Fibroblast of lung (primary cell): ENCODE measurements at regions not wholly inside any gene's neighbourhood (a gene's known extent, or its start where the extent isn't known, plus 50 kb on each side); places are given as distances from the start of the nearest gene placed in this dataset.
A peak's percentile ranks its signal among the peaks of the same experiment; 100 is the strongest.

Experiments used
- DNase-seq, 2 donors: peaks; one replicate each; pipeline versions ENCODE4 v3.0.0 to v3.0.0-alpha.2; 2010; ENCODE audit warnings: low read depth in 2 of 2
- H2AFZ ChIP-seq: 2 replicates; pipeline ENCODE4 v1.5.1; 2012; ENCODE audit warnings: low read length, control low read depth, inconsistent platforms
- H3K27ac ChIP-seq: 2 replicates; pipeline ENCODE4 v1.5.1; 2011; ENCODE audit warnings: low read length, control low read depth; ENCODE audit not compliant: insufficient read depth
- H3K27me3 ChIP-seq: 2 replicates; pipeline ENCODE4 v1.5.1; 2011; ENCODE audit warnings: mild to moderate bottlenecking, low read length; ENCODE audit not compliant: control insufficient read depth, insufficient read depth
- H3K36me3 ChIP-seq: 2 replicates; pipeline ENCODE4 v1.5.1; 2011; ENCODE audit warnings: low read length; ENCODE audit not compliant: control insufficient read depth, insufficient read depth
- H3K4me1 ChIP-seq: 2 replicates; pipeline ENCODE4 v1.5.1; 2011; ENCODE audit warnings: low read length; ENCODE audit not compliant: control insufficient read depth, insufficient read depth; ENCODE audit errors: extremely low read depth
- H3K4me2 ChIP-seq: 2 replicates; pipeline ENCODE4 v1.5.1; 2011; ENCODE audit warnings: low read length, control low read depth; ENCODE audit not compliant: insufficient read depth; ENCODE audit errors: extremely low read depth
- H3K4me3 ChIP-seq, 4 experiments: fragments of 200-600 bp in 1 of 4; sonication (generic) in 1 of 4; replicated peaks in 1 of 4; 2 replicates each; pipeline ENCODE4 v1.5.1; 2011 to 2016; ENCODE audit warnings: low read length in 4 of 4, low read depth in 3 of 4, mild to moderate bottlenecking in 3 of 4, control low read depth in 2 of 4, inconsistent platforms in 1 of 4, mixed read lengths in 1 of 4; ENCODE audit not compliant: insufficient read depth in 1 of 4; ENCODE audit errors: control extremely low read depth in 1 of 4
- H3K79me2 ChIP-seq: 2 replicates; pipeline ENCODE4 v1.5.1; 2012; ENCODE audit warnings: mild to moderate bottlenecking, low read length, inconsistent platforms; ENCODE audit not compliant: control insufficient read depth, insufficient read depth
- H3K9ac ChIP-seq: 2 replicates; pipeline ENCODE4 v1.5.1; 2011; ENCODE audit warnings: mild to moderate bottlenecking, low read length, control low read depth; ENCODE audit not compliant: insufficient read depth
- H3K9me3 ChIP-seq: 2 replicates; pipeline ENCODE4 v1.5.1; 2012; ENCODE audit warnings: low read depth, low read length; ENCODE audit not compliant: control insufficient read depth, insufficient read depth
- H4K20me1 ChIP-seq: 2 replicates; pipeline ENCODE4 v1.5.1; 2011; ENCODE audit warnings: low read length; ENCODE audit not compliant: control insufficient read depth, insufficient read depth; ENCODE audit errors: extremely low read depth
- EZH2 ChIP-seq: IDR thresholded peaks from 2 replicates; pipeline ENCODE4 v1.5.1; 2012; ENCODE audit warnings: low read length, control low read depth, mild to moderate bottlenecking; ENCODE audit errors: missing control alignments
- TF ChIP-seq, protein P1 (sequence below), 2 donors: IDR thresholded peaks in 1 of 2; conservative IDR thresholded peaks in 1 of 2; 1 replicate in 1 of 2; 2 replicates in 1 of 2; pipeline ENCODE4 v1.5.1; 2011 to 2012; ENCODE audit warnings: low read length in 2 of 2, control low read depth in 1 of 2, inconsistent platforms in 1 of 2, low read depth in 1 of 2, mild to moderate bottlenecking in 1 of 2

- Histone ChIP-seq H2AFZ (no peak overlapping the region), H3K9ac (no peak overlapping the region), H3K27ac (no peak overlapping the region), H3K4me2 (no peak overlapping the region), H3K4me1 (no peaks in the 10 kb centered on the region), H3K79me2 (no peaks in the 10 kb centered on the region), H3K4me3 (no peak overlapping the region), H3K36me3 (no peaks in the 10 kb centered on the region), H3K9me3 (no peaks in the 10 kb centered on the region), H3K27me3 (no peaks in the 10 kb centered on the region), H4K20me1 (no peaks in the 10 kb centered on the region)
- TF ChIP-seq, protein P1, sequence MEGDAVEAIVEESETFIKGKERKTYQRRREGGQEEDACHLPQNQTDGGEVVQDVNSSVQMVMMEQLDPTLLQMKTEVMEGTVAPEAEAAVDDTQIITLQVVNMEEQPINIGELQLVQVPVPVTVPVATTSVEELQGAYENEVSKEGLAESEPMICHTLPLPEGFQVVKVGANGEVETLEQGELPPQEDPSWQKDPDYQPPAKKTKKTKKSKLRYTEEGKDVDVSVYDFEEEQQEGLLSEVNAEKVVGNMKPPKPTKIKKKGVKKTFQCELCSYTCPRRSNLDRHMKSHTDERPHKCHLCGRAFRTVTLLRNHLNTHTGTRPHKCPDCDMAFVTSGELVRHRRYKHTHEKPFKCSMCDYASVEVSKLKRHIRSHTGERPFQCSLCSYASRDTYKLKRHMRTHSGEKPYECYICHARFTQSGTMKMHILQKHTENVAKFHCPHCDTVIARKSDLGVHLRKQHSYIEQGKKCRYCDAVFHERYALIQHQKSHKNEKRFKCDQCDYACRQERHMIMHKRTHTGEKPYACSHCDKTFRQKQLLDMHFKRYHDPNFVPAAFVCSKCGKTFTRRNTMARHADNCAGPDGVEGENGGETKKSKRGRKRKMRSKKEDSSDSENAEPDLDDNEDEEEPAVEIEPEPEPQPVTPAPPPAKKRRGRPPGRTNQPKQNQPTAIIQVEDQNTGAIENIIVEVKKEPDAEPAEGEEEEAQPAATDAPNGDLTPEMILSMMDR (conservative IDR thresholded peaks at IDR 0.05 in 1 of 2, IDR thresholded peaks at IDR 0.05 in 1 of 2; ENCODE audit: low read depth in 1 of 2, low read length in 2 of 2): no peak
- TF ChIP-seq EZH2: no peak
- no peak for DNase-seq
Measured at GRCh38 chr10:83960125-83960524, 179.2 kb upstream of the GHITM start.

DNA sequence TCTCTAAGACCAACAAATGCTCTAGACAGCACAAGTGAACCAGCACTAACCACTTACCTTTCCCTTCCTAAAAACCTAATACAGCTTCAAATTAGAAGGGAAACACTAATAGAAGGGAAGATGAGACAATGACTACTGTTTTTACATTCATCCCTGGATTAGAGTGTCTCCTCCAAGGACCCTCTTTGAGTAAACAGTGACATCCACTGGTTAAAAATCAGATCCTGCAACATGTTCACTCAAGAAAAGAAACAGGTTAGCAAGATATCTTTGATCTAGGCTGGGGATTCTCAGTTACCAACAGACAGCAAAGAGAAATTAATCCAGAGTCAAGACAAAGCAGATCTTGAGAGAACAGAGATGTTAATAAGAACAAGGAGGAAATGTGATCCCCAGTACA is 177.7 kb upstream of the GHITM start:
- Histone ChIP-seq H3K4me2 (no peak overlapping the region), H3K36me3 (no peaks in the 10 kb centered on the region), H3K27me3 (no peaks in the 10 kb centered on the region), H3K4me1 (no peaks in the 10 kb centered on the region), H2AFZ (no peak overlapping the region), H3K79me2 (no peaks in the 10 kb centered on the region), H3K9ac (no peak overlapping the region), H3K9me3 (no peaks in the 10 kb centered on the region), H3K27ac (no peak overlapping the region), H4K20me1 (no peaks in the 10 kb centered on the region), H3K4me3 (no peak overlapping the region)
- peak in 1 of 2 donors; percentile 3 for DNase-seq
- TF ChIP-seq EZH2: no peak
- TF ChIP-seq, protein P1 (conservative IDR thresholded peaks at IDR 0.05 in 1 of 2, IDR thresholded peaks at IDR 0.05 in 1 of 2; ENCODE audit: low read depth in 1 of 2, low read length in 2 of 2): no peak

GRCh38 chr10:83963446-83963845 is 175.9 kb upstream of the GHITM start:
- Histone ChIP-seq H3K4me3 (no peak overlapping the region), H3K4me2 (no peak overlapping the region), H3K9me3 (no peaks in the 10 kb centered on the region), H3K36me3 (no peaks in the 10 kb centered on the region), H2AFZ (no peak overlapping the region), H3K4me1 (no peaks in the 10 kb centered on the region), H3K79me2 (no peaks in the 10 kb centered on the region), H3K9ac (no peak overlapping the region), H4K20me1 (no peaks in the 10 kb centered on the region), H3K27me3 (no peaks in the 10 kb centered on the region), H3K27ac (no peak overlapping the region)
- TF ChIP-seq, protein P1 (conservative IDR thresholded peaks at IDR 0.05 in 1 of 2, IDR thresholded peaks at IDR 0.05 in 1 of 2; ENCODE audit: low read depth in 1 of 2, low read length in 2 of 2): no peak
- no peak for TF ChIP-seq EZH2
- DNase-seq: no peak
